ENCODE measurements at regions not wholly inside any gene's neighbourhood (a gene's known extent, or its start where the extent isn't known, plus 50 kb on each side); places are given as distances from the start of the nearest gene placed in this dataset.
"Not testable (repeated sequence)": the region's sequence is repeated elsewhere in the genome, so short reads cannot be mapped to it uniquely, and the experiment has no call there.

- no peak for DNase-seq
Measured at GRCh38 chr6:9233226-9233625, 797.9 kb upstream of the SLC35B3 start.

DNA sequence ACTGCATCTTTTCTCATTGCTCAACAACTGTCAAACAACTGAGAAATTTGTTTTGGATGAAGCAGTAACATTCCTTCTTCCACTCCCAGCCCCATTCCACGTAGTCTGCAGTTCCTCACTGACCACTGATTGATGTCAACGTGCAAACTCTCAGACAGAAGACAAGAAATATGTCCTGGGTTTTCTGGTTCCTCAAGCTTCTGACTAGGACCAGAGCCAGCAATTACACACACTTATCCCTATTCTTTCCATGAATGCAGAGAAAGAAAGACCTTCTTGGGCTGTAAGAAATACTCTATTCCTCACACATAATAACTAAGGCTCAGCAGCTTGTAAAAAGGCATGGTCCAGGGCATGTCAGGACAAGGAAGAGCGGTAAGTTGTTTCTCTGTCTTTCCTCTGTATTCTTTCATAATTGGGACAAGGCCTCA, 790.1 kb upstream of the SLC35B3 start:
- no peak for DNase-seq

GRCh38 chr6:9224539-9224938, 789.2 kb upstream of the SLC35B3 start:
- no peak for DNase-seq

DNA sequence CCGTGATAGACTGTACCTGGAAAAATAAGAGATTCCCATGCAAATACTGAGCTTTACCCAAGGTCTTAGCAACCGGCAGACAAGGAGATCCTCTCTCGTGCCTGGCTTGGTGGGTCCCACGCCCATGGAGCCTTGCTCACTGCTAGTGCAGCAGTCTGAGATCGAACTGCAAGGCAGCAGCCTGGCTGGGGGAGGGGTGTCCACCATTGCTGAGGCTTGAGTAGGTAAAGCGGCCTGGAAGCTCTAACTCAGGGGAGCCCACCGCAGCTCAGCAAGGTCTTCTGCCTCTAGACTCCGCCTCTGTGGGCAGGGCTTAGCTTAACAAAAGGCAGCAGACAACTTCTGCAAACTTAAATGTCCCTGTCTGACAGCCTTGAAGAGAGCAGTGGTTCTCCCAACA, 778.4 kb upstream of the SLC35B3 start:
- not testable (repeated sequence) for DNase-seq

GRCh38 chr6:9208966-9209365, 773.6 kb upstream of the SLC35B3 start:
- DNase-seq: no peak

DNA sequence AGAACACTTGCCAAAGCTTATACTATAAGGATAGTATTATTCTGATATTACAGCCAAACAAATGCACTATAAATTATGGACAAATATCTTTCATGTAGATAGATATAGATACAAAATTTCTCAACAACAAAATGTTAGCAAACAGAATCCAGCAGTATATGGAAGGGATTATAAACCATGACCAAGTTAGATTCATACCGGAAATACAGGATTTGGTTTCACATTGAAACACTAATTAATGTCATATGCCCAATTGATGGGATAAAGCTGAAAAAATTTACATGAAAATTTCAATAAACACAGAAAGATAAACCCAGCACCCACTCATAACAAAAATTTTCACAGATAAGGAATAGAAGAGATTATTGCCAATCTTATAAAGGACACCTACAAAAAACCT, 770.3 kb upstream of the SLC35B3 start:
- DNase-seq: no peak

DNA sequence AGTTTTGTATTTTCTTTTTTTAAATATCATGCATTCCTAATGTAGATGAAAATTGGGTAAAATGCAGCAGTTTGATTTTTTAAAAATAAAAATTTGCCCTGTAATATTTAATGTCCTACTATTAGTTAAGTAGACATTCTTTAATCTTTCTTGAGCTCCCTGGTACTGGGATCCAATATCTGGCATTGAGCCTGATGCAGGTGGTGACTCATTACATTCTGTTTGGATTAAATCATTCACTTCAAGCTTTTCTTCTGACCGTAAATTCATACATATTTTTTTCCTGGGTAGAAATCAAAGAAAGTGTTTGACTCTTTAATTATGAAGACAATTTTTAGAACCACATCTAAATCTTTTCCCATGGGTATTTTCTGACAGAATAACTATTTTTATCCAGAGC, 768.8 kb upstream of the SLC35B3 start:
- DNase-seq: no peak

DNA sequence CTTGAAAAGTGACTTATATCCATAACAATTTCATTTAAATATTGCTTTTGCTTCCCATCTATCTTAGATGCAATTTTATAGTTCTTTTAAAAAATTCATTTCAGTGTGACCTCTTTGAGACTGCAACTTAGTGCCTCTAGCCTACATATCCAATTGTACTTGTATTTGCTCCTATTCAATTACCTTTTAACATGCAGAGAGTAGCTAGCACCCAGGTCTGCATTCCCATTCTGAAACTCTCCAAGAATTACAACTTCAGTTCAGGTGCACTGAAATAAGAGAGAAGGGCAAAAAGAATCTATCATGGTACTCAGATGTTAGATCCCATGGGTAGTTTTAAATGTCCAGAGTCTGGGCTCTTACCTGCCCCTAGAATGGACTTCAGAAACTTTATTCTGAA, 765.4 kb upstream of the SLC35B3 start:
- no peak for DNase-seq

GRCh38 chr6:9197726-9198125, 762.4 kb upstream of the SLC35B3 start:
- no peak for DNase-seq

- DNase-seq: no peak
Measured at GRCh38 chr6:9195322-9195721, 760.0 kb upstream of the SLC35B3 start.

DNA sequence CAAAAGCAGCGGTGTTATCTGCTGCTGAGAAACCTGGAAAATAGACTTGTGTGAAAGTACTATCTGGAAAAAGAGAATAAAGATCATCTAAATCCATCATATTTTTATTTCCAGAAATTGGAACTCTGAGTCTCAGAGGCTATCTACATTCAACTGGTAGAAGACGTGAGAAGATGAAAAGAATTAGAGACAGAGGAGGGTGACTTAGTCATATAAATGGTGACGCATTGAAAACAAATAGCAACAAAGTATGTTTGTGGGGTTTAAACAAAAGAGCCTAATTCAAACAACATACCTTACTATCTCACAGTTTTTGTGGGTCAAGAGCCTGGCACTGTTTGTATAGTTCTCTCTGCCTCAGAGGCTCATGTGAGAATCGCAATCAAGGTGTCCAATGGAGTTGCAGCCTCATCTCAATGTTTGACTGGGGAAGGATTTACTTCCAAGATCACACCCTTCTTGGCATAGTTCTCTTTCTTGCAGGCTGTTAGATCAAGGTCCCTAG, 757.1 kb upstream of the SLC35B3 start:
- no peak for DNase-seq

DNA sequence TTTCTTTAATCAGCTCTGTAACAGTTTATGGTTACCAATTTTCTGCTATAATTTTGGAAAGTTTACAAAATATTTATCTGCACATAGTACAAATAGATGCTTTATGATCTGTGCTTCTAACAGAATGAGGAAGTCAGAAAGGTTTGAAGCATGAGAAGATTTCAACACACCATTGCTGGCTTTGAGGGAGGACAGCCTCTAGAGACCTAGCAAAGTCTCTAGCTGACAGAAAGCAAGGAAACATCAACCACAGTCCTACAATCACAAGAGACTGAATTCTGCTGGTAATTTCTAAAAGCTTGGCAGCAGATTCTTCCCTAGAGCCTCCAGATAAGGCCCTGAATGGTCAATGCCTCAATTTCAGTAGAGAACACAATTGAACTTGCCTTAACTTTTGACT, 750.8 kb upstream of the SLC35B3 start:
- no peak for DNase-seq

- DNase-seq: no peak
Measured at GRCh38 chr6:9178071-9178470, 742.7 kb upstream of the SLC35B3 start.

GRCh38 chr6:9173229-9173628, 737.9 kb upstream of the SLC35B3 start:
- no peak for DNase-seq

GRCh38 chr6:9172096-9172495, 736.8 kb upstream of the SLC35B3 start:
- DNase-seq: no peak

DNA sequence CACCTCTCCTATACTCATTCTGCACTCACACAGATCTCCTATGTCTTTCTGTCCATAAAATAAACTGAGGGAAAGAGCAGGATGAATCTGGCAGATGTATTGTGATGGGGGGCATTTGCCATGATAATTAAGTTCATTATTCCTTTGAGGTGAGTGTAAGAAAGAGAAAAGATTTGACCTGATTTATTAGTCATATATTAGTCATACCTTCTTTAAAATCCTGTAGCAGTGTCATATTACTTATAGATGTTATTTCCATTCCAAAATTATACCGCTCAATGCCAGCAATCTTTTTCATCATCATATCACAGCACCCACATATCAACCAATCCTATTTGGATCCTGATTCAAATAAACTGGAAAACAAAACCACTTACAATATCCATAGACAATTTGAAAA, 733.3 kb upstream of the SLC35B3 start:
- DNase-seq: no peak

- no peak for DNase-seq
Measured at GRCh38 chr6:9161731-9162130, 726.4 kb upstream of the SLC35B3 start.

DNA sequence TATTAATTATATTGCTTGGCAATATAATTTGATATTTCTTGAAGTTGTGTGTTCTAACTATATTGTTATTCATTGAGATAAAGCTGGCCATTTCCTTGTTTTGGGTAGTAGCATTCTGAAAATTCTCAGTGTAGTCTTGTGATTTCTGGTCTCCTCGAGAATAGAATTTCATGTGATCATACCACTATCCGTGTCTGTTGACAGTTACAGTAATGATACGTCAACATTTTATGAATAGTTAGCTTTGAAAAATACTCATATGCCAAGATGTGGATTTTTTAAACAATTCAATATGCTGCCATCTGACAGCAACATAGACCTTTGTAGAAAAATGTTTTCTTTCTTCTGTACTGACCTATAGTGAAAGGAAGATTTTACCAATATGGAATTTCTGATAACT, 723.7 kb upstream of the SLC35B3 start:
- DNase-seq: no peak

GRCh38 chr6:9155836-9156235, 720.5 kb upstream of the SLC35B3 start:
- DNase-seq: no peak

- DNase-seq: no peak
Measured at GRCh38 chr6:9143140-9143539, 707.8 kb upstream of the SLC35B3 start.

- DNase-seq: no peak
Measured at GRCh38 chr6:9140951-9141460, 705.7 kb upstream of the SLC35B3 start.

DNA sequence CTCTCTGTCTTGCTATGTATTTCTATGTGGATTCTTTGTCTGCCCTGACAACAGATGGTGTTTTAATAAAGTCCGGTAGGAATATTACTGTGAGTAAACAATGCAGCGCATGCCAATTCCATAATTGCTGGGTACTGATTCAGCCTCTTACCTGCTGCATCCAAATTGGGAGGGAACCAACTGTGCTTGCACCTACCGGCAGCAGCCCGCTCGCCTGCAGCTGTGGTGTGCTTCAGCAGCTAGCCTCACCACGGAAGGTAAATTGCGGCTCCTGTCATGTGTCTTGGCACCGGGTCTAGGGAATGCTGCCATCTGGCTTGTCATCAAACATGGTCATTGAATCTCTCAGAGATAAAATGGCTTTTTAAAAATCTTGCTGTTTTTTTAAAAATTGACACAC, 704.8 kb upstream of the SLC35B3 start:
- no peak for DNase-seq

DNA sequence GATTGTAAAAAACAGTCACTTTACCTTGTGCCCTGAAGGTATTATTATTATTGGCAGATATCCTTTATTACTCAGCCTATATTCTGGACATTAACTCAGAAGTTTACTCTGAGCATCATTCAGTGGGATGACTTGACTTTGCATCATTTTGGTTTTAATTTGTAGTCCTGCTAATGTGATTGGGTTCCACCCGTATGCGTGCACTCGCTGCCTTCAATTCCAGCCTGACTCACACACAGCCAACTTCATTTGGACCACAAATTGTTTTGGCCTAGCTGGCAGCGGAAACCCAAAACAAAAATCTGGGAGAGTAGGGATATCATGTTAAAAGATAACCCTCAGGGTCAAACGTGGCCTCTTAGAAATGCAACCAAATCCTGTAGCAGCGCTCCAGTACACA, 704.4 kb upstream of the SLC35B3 start:
- no peak for DNase-seq

DNA sequence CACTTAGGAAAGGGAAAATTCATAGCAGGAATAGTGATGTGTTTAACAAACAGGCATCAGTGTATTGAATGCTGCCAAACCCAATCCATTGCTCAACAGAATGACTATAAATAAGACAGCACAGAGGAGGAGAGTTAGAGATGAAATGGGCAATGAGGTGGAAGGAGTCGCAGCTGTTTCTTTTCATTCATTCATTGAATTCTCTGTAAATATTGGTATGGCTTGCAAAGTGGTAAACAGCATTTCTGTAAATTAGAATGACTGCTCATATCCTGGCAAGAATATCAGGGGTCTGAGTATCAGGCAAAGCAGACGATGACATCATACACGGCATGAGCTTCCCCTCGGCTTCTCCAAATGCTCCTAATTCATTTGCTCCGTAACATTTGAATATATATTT, 703.6 kb upstream of the SLC35B3 start:
- no peak for DNase-seq

- no peak for DNase-seq
Measured at GRCh38 chr6:9136141-9136822, 700.9 kb upstream of the SLC35B3 start.

Measured in activated CD8-positive, alpha-beta memory T cell treated with anti-CD3 and anti-CD28 coated beads, Interleukin-2, amount 50 U/mL, for 4 hours (primary cell).